Frontal cortex (tissue), 3 donors: ENCODE measurements at regions not wholly inside any gene's neighbourhood (a gene's known extent, or its start where the extent isn't known, plus 50 kb on each side); places are given as distances from the start of the nearest gene placed in this dataset.

Source experiments
- DNase-seq, 2 donors: peaks; one replicate each; pipeline ENCODE4 v3.0.0; 2012; ENCODE audit warnings: low spot score in 2 of 2
- FAIRE-seq: peaks from 2 replicates; lab custom pipeline; 2012; peaks lifted over from hg19 to GRCh38; lab: Jason Lieb, UNC
- donor health status: control.
- donor health status: control.
- donor health status: control.

DNA sequence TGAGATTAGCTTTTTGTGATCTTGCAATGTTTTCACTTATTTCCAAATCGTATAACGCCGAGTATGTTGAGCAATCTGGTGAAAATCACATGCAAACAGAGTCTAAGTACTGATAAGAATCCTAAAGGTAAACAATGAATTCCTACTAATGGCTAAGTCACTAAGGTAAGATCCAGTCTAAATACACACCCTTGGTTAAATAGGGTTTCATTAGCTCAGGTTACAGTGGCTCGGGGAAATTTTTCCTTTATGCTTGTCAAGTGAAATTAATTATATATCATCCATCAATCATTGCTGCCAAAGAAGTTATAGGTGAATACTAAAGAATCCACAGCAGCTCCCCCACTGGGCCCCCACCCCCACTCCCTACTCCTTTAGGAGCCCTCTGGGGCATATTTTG, 139.3 kb downstream of the SOX2 start:
- FAIRE-seq (no peak), DNase-seq (no peak)

DNA sequence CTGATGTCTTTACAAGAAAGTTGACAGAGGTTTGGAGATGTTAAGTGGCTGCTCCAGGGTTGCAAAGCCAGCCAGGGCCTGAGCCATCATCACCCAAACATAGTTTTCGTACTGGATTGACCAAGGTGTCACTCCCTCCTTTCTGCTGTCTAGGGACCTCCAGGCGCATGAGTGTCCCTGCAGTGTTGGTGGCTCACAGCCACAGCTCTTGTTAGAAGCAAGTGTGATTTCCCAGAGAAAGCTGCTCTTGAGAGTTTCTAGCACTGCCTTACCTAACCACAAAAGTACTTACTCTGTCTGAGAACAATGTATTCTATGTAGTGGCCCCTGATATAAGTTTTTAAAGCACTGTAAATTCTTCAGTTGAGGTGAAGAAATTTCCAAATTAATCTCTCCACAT, 144.1 kb downstream of the SOX2 start:
- FAIRE-seq (no peak), DNase-seq (no peak)

DNA sequence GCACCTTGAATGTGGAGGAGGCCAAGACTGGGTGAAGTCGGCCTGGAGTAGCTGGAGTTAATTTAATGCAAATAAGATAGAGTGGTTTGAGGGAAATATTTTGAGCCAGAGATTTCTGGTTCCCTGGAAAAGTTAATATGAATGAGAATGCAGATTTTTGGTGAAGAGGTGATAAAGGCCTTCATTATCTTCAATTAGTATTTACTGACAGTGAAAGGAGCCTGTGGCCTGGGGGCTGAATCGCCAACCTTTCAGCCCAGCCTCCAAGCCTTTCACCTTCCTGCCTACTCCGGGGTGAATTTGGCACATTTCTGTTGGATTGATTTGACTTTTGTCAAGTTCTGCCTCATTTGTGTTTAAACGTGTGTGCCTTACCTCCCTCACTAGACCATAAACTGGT, 147.8 kb downstream of the SOX2 start:
- FAIRE-seq = no peak
- DNase-seq = no peak

DNA sequence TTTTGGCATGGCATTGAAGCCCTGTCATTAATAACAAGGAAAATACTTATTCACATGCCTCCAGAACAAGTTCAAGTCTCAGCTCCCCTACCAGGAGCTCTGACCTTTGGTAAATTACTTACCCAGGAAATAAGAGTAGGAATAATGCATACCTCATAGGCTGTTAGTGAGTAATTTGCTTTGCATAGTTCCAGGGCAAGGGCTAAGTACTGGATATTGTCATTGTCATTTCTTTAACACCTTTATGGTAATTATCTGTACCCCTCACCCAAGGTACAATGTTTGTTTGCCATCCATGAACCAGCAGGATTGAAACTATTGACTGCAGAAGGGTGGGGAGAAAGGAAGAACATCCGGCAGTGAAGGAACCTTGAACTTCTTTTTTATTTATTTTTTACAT, 148.5 kb downstream of the SOX2 start:
- DNase-seq (no peak), FAIRE-seq (no peak)

DNA sequence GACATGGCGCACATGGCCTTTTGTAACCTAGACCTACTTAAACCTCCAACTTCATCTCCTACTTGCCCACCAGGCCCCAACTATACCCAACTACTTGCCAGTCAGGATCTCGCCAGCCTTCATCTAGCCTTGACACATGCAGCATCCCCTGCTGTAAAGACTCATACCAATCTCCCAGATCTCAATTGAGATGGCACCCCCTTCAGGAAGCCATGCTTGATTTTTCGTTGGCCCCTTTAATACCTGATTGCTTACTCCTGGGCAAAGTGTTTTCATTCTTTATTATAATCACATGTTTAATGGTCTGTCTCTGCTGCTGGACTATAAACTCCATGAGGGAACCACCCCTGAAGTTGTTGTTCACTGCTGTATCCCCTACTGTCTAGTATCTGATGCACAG, 150.8 kb downstream of the SOX2 start:
- DNase-seq (peak in 1 of 2 donors; percentile 10), FAIRE-seq (no peak)

DNA sequence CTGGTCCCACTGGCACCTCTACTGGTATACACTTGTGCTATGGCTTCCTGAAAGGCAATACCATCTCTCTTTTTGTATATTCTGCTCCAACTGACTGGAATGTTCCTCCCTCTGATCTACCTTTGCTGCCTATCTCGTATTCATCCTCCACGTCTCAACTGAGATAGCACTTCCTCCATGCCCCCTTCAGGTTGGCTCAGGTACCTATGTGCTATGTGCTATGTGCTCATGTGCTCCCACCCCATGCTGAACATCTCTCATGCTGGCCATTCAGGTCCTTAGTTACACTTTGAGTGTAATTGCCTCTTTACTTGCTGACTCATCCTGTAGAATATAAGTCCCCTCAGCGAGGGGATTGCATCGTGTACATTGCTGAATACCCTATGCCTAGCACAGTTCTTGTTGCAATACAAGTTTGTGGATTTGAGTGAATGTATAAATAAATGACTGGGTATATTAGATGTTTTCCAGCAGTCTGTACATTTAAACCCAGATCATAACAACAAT, 156.9 kb downstream of the SOX2 start:
- DNase-seq (no peak), FAIRE-seq (no peak)

DNA sequence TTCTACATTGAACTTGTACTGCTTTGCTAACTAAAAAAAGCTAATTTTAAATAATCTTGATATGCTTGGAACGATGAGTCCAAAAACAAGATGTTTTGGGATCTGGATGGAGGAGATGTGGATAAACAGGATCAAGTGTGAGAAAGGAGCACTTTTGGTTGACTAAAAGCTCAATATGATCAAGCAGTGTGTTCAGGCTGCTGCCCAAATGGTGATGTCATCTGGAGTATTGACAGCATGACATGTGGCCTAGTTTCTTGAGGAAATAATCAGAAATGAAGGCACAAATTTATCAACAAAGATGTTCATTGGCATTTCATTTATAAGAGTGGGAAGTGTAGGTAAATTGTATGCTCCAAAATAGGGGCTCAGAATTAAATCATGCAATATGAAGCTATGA, 161.2 kb downstream of the SOX2 start:
- no peak for DNase-seq
- no peak for FAIRE-seq

DNA sequence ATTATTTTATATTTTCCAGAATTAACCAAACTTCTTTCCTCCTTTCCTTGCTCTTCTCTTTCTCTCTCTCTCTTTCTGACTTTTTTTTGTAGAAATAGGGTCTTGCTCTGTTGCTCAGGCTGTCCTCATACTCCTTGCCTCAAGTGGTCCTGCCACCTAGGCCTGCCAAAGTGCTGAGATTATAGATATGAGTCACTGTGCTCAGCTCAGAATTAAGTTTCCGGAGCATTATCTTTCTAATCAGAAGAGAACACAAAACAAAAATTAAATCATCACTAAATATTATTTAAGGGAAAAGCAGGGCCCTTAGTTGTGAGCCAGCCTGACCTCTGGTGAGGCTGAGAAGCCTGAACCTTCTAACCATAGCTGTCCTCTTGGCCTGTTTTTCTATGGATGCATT, 168.2 kb downstream of the SOX2 start:
- FAIRE-seq = no peak
- no peak for DNase-seq

DNA sequence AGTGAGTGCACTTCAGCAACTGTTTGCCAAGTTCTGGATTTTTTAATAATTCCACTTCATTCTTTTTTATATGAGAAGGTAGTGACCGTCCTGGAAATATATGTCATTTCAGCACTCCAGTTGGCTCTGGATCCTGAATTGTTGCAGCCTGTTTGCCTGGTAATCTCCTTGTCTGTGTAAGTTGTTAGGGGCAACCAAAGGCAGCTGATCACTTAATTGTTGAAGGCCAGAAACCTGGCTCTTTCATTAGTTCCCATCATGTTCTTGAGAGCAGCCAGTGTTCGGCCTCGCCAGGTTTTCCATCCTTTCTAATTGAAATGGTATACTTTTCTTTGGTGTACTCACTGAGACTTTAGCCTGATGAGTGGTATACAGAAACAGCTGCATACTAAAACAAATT, 168.6 kb downstream of the SOX2 start:
- no peak for FAIRE-seq
- no peak for DNase-seq

DNA sequence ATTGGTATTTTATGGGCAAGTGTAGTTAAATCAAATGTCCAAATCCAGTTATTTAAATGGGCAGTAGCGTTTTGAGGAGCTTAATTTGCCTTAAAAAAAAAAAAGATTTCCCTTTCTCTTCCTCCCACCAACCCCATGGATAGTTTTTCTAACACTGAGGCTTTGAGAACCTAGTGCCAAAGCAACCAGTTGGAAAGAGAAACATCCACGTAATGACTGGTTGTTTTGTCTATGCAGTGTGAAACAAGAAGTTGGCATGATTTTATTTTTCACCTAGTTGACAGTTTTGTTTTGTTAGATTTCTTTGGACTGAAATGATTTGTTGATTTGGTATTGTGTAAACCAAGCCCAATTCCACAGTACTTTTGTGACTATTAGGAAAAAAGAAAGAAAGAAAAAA, 170.0 kb downstream of the SOX2 start:
- FAIRE-seq = no peak
- no peak for DNase-seq

DNA sequence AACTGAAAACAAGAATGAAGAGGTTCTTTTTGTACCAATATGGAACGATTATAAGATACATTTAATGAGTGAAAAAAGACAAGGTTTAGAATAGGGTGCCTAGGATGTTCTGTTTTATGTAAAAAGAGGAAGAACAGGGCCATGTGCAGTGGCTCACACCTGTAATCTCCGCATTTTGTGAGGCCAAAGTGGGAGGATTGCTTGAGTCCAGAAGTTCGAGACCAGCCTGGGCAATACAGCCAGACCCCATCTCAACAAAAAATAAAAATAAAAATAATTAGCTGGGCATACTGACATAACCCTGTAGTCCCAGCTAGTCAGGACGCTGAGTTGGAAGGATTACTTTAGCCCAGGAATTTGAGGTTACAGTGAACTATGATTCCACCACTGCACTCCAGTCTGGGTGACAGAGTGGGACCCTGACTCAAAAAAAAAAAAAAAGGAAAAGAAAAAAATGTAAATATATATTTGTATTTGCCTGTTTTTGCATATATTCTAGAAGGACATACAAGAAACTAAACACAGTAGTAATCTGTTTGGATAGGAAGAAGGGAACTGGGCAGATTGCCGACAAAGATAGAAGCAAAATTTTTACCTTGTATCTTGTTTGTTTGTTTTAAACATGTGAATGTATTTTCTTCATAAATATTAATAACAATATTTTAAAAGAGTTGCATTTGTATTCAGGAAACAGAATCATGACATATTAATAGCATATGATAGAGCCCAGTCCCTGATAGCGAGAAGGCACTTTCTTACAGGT, 174.3 kb downstream of the SOX2 start:
- DNase-seq = no peak
- FAIRE-seq = no peak

DNA sequence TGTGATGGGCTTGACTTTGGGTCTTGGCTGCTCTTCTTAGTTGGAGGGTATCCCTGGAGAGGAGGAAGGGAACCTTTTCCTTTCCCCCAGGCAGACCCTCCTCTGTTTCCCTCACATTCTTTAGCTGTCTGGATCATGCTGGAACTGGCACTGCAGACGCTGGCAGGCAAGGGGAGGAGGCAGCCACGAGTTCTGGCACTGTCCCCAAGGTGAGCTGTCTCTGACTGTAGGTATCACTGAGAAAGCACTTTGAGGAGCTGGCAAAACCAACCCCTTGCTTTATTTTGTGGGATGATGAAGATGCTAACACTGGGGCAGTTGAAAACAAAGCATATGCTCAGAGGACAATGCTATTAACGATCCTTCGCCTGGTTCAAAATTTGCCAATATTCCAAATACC, 175.0 kb downstream of the SOX2 start:
- no peak for DNase-seq
- FAIRE-seq = no peak

DNA sequence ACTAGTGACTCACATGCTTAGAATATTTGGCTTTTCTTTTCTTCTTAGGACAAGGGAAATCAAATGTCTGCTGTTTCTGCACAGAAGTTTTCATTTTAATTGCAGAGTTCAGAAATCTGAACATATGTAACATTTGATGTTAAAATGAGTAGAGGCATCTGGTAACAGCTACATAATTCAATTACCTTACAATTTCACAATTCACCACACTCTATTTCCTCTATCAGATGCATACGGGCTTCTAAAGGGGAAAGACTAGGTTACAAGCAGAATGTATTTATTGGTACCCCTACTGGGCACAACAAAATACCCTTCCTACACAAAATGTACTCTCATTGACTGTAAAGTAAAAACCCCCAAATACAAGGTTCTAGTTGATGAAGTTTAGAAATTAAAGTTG, 176.0 kb downstream of the SOX2 start:
- FAIRE-seq = no peak
- DNase-seq = no peak

DNA sequence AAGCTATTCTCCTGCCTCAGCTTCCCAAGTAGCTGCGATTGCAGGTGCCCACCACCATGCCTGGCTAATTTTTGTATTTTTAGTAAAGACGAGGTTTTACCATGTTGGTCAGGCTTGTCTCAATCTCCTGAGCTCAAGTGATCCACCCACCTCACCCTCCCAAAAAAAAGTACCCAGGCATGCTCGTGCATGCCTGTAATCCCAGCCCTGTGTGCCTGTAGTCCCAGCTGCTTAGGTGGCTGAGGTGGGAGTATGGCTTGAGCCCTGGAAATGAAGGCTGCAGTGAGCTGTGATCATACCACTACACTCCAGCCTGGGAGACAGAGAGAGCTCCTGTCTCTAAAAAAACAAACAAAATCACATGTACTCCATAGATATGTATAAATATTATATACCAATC, 176.5 kb downstream of the SOX2 start:
- FAIRE-seq = no peak

DNA sequence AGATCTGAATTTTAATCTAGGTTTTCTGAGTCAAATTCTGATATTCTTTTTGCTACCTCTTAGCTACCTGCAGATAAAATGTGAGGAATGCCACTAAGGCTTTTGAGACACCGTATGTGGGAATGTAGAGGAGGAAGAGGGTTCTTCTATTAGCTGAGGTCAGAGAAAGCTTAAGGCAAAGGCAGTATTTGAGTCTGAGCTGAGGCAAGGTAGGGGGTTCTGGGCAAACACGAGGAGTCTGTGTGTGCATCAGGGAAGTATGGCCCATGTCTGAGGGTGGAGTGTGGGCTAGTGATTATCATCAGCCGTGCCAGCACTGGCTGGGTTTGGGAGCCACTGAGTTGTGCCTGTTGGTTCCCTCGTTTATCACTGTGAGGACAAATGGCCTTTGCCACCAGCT, 181.1 kb downstream of the SOX2 start:
- FAIRE-seq (no peak), DNase-seq (no peak)

More for the DNA sequence above, 176.5 kb downstream of the SOX2 start:
- no peak for DNase-seq

DNA sequence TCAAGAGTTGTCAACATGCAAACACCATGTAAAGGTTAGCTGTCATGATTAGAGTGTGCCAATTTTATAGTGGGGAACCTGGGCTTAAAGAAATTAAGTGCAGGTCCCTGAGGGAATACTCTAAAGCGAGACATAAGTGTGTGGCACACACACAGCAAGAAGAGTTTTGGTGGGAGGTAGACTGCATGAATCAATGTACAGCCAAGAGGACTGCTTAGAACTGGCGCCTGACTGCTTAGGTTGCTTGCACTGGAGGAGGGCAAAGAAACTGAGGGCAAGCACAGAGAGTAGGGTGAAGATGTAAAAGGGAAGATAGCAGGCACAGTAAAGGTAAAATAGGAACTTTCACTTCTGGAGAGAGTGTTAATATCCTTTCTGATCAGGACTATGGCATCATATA, 184.9 kb downstream of the SOX2 start:
- FAIRE-seq (no peak), DNase-seq (no peak)

DNA sequence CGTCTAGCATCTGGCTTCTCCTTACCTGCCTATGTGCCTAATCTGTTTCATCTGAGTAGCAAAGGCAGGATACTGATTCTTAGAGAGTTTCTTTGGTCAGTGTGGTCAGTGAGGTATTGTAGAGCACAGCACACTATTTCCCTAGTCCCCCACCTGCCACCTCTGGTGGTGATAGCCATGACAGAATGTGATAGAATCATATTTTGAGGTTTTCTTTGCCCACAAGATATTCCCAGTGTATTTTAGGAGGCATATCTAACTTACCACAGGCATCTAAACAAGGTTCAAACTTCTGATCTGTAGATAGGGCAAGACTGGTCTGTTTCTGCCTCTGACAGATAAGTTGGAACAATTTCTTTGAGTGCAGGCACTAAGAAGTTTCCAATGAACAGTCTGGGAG, 188.0 kb downstream of the SOX2 start:
- FAIRE-seq (no peak), DNase-seq (no peak)

DNA sequence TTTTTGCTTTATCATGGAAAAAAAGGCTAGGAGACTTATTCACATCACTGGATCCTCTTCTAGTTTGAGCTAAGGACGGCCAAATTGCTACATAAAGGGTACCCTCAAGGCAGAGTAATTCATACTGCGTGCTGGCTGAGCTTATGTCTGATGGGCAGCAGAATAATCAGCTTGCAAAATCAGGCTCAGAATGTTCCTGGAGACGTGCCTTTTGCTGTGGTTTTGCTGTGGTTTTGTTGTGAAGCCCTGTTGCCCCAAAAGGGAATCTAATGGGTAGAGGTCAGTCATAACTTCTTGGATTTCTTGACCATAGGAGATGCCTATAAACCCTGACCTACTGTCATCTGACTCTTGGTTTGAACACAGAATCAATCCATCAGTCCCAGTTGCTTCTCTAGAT, 189.9 kb downstream of the SOX2 start:
- no peak for DNase-seq

DNA sequence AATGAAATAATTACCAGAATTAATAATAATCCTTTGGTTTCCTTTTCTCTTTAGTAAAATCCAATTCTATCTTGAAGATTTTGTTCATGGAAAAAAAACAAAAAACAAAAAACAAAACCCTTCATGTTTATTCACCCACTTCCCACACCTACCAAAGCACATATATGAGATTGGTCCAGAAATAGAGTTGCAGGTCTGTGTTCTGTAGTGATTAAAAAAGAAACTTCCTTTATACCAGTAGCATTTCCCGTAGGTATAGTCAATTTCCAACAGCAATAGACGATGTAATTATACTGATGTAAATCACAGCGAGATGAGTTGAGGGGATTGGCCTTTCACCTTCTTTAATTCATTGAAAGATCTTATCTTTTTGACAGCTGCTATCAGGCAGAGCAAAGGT, 194.6 kb downstream of the SOX2 start:
- DNase-seq (no peak), FAIRE-seq (no peak)

More for the DNA sequence above, 189.9 kb downstream of the SOX2 start:
- no peak for FAIRE-seq

DNA sequence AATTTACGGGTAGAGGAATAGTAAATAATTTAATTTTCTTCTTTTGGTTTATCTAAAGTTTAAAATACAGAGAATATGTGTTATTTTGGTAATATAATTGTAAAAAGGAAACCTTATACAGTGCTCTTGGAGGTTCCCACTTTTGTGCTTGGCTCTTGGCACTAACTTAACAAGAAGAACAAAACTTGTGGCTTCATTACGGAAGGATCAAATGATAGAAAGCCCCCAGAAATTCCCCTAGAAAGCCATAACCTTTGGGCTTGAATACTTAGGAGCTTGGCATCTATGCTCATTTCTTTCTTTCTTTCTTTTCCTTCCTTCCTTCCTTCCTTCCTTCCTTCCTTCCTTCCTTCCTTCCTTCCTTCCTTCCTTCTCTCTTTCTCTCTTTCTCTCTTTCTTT, 197.5 kb downstream of the SOX2 start:
- no peak for DNase-seq
- no peak for FAIRE-seq

DNA sequence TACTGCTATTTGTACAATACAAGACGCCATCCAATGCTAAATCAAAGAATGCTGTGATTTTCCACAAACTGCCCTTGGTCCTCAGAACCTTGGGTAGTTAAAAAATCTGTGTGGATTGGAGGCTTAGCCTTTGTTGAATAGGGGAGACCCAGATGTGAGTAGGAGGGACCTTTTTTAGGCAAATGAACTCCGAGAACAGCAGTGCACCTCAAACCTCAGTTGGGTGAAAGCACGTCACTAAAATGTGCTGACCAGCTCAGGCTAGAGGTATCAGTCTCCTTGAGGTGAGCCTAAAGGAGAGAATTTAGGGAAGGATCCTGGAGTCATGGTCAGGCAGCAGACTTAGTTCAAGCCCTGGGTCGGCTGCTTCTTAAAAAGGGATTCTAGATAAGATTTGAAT, 200.7 kb downstream of the SOX2 start:
- DNase-seq = no peak
- FAIRE-seq = no peak

DNA sequence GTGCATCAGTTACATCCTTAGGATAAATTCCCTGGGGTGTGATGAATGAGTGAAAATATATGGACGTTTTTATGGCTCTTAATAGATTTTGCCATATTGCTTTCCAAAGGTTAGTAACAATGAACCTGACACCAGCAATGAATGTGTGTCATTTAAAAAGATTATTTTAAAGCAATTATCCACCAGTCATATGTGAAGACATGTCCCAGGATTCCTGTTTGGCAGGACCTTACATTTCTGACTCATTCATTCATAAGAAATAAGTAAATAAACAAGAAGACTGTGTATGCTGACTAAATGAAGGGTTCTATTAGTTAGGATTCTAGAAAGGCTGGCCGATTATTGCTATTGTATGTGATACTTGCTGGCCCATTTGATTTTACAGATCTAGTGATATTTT, 201.5 kb downstream of the SOX2 start:
- no peak for FAIRE-seq
- no peak for DNase-seq
